NCI-H1092 treated with DMSO at 0.1 percent for 48 hours (cell line): ENCODE measurements at regions not wholly inside any gene's neighbourhood (a gene's known extent, or its start where the extent isn't known, plus 50 kb on each side); places are given as distances from the start of the nearest gene placed in this dataset.
"Not testable (repeated sequence)": the region's sequence is repeated elsewhere in the genome, so short reads cannot be mapped to it uniquely, and the experiment has no call there.

Source experiments
- DNase-seq: peaks from one replicate; lab custom pipeline; 2025; lab: John Stamatoyannopoulos, UW

GRCh38 chr3:34504366-34504765, 705.9 kb downstream of the PDCD6IP start:
- no peak for DNase-seq

DNA sequence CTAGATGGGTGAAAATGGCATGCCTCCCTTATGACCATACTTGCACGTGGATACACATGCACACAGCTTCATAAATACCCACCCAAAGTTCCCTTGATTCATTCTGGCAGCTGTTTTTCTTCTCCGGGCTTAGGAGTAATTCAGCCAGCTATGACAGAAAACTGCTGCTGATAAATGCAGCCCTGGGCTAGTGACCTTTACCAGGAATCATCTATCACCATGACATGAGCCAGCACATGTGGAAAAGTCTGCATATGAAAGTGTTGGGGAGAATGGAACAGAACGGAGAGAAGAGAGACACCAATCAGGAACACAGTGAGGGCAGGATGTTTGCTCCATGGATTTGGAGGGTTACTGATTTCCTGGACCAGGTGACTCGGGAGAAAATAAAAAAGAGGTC, 706.3 kb downstream of the PDCD6IP start:
- no peak for DNase-seq

GRCh38 chr3:34508732-34509131, 710.3 kb downstream of the PDCD6IP start:
- no peak for DNase-seq

- DNase-seq = no peak
These were observed 713.5 kb downstream of the PDCD6IP start for GRCh38 chr3:34511891-34512290.

DNA sequence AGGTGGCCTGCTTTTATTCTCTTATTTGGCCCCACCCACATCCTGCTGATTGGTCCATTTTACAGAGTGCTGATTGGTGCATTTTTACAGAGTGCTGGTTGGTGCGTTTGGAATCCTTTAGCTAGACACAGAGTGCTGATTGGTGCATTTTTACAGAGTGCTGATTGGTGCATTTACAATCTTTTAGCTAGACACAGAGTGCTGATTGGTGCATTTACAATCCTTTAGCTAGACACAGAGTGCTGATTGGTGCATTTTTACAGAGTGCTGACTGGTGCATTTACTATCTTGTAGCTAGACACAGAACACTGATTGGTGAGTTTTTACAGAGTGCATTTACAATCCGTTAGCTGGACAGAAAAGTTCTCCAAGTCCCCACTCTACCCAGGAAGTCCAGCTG, 720.6 kb downstream of the PDCD6IP start:
- DNase-seq = not testable (repeated sequence)

DNA sequence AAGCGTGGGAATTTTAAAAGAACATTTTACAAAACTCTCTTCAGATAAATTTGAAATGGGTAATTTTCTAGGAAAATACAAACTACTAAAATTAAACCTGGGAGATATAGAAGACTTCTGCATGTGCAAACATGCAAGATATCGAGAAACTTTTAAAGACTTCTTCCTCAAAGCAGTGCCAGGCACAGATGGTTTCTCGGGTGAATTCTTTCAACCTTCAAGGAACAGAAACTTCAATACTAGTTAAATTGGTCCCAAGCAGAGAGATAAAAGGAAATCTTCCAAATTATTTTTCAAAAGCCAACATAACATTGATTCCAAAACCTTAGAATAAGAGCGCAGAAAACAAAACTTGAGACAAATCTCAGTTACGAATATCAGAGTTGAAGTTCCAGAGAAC, 732.7 kb downstream of the PDCD6IP start:
- DNase-seq = no peak

DNA sequence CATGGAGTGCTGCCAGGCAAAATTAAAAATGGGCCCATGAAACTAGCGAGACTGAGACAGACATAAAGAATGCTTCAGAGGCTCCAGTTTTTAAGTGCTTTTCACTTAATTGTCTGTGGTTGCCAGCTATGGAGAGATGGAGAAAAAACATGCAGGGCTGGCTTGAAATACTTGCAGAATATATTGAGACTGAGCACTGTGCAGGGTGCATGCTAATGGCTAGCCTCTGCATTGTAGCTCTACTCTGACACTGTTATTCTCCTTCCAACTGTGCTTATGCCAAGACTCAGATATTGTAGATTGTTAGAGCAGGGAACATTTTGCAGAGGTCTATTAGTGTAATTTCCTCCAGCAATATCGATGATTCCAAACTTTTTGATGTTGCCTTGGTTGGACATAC, 735.0 kb downstream of the PDCD6IP start:
- no peak for DNase-seq

GRCh38 chr3:34534013-34534412, 735.6 kb downstream of the PDCD6IP start:
- DNase-seq = no peak

GRCh38 chr3:34544136-34544535, 745.7 kb downstream of the PDCD6IP start:
- DNase-seq = no peak

DNA sequence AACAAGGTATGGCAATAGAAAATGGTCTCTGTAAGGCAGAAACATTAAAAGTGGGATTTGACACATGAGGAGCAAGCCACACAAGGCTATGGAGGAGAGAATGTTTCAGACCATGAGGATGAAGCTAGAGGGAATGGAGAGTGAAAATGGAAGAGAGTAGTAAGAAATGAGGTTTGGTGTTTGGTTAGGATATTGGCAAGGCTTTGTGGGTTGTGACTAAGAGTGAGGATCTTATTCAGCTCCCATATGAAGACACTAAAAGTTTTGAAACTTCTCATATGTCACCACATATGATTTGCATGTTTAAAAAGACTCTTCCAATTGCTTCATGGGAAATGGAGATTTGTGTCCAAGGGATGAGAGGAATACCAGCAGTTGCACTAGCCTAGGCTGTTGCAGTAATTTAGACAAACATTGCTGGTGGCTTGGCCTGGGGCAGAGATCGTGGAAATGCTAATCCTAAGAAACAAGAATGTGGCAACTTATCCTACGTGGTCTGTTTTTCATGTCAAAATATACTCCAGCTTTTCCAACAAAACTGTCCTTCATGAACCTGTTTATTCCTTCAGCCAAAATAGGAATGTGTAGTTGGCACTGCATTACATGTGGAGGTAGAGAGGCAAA, 749.0 kb downstream of the PDCD6IP start:
- no peak for DNase-seq

DNA sequence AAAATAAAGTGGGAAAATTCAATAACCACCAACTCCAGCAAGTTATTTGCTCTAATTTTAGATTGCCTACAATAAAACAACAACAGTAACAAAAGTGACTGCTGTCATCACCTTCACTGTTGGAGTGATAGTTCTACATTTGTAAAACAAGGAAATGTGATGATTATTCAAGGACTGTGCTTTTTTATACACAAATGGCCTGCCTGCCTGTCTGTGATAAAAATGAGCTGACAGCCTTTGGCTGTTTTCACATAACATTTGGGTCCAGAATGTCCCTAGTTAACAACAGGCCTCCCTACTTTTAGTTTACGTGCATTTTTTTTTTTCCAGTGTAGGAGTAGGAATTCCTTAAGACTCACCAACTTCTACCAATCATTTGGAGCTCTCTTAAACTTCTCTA, 768.8 kb downstream of the PDCD6IP start:
- DNase-seq = no peak

DNA sequence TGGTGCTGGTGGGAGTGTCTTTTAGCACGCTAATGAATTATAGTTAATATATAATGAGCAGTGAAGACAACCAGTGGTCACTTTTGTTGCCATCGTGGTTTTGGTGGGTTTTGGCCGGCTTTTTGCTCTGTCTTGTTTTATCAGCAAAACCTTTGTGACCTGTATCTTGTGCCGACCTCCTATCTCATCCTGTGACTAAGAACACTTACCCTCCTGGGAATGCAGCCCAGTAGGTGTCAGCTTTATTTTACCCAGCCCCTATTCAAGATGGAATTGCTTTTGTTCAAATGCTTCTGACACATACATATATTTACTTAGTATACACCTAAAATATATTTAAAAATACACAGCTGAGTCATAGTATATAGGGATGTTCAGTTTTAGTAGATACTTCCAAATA, 770.3 kb downstream of the PDCD6IP start:
- no peak for DNase-seq

GRCh38 chr3:34569437-34569836, 771.0 kb downstream of the PDCD6IP start:
- DNase-seq = no peak

DNA sequence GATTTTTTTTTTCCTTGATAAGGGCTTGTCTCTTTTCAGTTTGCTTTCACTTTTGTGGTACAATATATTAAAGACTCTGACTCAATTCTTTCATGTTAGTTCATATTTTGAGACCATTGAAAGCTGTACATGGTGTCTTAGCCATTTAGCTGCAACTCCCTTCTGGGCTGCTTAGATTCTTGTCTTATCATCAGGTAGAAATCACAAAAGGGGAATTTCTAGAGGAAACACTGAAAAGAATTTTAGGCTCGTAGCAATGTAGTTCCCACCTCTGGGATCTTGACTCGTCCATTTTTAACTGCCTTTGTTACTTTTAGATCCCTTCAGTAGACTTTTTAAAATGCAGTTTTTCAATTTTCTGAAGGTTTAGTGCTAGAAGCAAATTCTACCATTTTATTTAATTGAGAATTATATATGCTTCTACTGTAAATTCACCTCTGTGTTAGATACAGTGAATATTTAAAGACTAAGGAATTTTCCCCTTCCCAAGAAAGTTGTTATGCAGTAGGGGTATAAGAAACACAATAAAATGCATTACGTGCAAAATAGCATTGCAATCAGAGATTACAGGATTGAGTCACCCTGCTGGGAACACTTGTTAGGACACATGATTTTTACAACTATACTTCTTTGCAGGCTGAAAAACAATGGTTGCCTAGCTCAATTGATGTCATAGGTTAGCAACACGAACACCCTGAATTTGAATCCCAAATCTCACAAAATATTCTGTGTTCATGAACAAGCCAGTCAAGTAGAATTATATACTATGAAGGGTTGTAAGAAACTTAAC, 772.7 kb downstream of the PDCD6IP start:
- no peak for DNase-seq

DNA sequence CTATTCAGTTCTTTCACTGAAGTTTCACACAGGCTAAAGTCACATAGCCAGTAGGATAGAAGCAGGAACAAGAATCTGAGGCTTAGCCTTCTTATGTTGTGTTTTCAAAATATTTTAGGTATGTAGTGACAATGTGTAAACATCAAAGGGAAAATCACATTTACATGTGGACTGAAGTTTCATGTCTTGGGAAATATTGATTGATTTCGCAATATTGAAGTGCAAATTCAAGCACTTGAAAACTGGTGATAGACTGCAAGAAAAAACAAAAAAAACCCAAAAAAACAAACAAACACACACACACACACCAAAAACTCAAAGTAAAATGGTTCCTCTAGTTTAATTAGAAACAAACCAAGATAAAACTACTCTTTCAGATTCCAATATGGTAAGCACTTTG, 773.3 kb downstream of the PDCD6IP start:
- no peak for DNase-seq

DNA sequence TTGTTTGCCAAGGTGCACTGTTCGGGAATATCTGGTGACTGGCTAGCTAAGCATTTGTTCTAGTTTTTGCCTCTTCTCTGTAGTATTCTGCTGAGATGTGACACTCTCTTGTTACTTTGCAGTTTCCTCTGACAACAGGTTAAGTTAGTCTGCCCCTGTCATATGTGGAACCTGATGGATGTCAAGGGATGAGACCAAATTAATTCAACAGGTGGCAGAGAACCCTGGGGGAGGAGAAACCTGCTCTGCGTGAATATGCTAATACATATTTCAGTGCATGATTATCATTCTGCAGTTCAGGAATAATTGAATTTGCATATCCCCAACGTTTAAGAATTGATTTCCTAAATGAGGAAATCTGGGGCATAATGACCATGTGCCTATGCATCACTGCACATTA, 777.3 kb downstream of the PDCD6IP start:
- DNase-seq = no peak

DNA sequence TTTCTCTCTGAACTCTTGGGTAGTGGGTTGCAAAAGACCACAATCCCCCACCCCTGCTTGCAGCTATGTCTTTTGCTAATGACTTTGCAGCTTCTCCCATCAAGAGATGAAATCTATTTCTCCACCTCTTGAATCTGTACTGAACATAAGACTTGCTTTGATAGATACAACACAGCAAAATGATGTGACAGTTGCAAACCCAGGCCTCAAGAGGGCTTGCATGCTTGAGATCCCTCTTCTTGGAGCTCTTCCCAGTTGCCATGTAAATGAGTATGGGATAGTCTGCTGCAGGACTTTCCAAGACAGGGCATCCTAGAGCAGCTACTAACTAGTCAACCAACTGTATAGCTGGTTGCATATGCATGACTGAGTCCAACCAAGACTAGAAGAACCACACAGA, 783.6 kb downstream of the PDCD6IP start:
- no peak for DNase-seq

DNA sequence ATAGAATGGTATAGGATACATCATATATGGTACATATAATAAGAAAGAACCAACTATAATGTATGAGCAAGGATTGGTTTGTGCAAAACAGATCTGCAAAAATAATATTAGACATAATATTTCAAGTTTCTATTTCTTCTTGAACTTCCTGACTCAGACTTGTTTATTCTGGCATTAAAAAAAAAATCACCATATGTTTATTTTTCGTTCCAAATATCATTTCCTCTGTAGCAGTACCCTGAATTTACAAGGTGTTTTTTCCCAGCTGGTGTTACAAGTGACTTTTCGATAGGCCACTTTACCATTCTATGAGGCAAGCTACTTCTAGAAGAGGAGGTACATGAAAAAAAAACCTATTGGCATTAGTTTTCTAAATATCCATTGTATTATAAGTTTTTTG, 785.0 kb downstream of the PDCD6IP start:
- DNase-seq = no peak

- no peak for DNase-seq
These were observed 786.5 kb downstream of the PDCD6IP start for GRCh38 chr3:34584971-34585370.

GRCh38 chr3:34599595-34599994, 801.2 kb downstream of the PDCD6IP start:
- DNase-seq = no peak

DNA sequence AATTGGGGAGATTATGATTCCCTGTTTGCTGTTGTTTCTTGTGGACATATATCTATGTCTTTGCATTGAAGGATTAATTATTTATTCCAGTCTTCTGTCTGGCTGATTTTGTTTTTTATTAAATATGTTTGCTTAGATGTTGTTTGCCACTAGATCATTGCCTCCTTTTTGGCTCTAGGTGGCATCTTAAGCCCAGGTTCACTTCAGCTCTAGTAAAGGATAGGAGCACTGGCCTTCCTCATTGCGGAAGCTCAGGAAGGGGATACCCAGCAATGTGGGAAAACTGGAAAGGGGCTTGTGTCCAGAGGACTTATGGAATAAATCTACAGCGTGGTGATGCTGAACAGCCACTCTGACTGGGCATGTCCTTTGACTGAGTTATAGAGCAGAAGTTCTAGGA, 821.6 kb downstream of the PDCD6IP start:
- no peak for DNase-seq

GRCh38 chr3:34626699-34627098, 828.3 kb downstream of the PDCD6IP start:
- no peak for DNase-seq

GRCh38 chr3:34634939-34635338, 836.5 kb downstream of the PDCD6IP start:
- no peak for DNase-seq

GRCh38 chr3:34635352-34635850, 837.0 kb downstream of the PDCD6IP start:
- DNase-seq = no peak
